ENCODE measurements at regions not wholly inside any gene's neighbourhood (a gene's known extent, or its start where the extent isn't known, plus 50 kb on each side); places are given as distances from the start of the nearest gene placed in this dataset.
"Not testable (repeated sequence)": the region's sequence is repeated elsewhere in the genome, so short reads cannot be mapped to it uniquely, and the experiment has no call there.

- no peak for DNase-seq (ENCODE audit: low spot score)
Observed at GRCh38 chr16:9014389-9014788, 50.7 kb upstream of the USP7 start.

- no peak for DNase-seq (ENCODE audit: low spot score)
Observed at GRCh38 chr16:9015489-9015888, 51.8 kb upstream of the USP7 start.

DNA sequence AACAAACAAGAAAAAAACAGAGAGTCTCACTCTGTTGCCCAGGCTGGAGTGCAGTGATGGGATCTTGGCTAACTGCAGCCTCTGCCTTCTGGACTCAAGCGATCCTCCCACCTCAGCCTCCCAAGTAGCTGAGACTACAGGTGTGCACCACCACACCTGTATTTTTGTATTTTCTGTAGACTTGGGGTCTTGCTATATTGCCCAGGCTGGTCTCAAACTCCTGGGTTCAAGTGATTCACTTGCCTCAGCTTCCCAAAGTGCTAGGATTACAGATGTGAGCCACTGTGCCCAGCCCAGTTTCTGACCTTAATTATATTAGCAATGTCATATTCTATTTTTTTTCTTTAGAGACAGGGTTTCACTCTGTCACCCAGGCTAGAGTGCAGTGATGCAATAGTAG, 52.3 kb upstream of the USP7 start:
- DNase-seq (ENCODE audit: low spot score), result not testable (repeated sequence)

DNA sequence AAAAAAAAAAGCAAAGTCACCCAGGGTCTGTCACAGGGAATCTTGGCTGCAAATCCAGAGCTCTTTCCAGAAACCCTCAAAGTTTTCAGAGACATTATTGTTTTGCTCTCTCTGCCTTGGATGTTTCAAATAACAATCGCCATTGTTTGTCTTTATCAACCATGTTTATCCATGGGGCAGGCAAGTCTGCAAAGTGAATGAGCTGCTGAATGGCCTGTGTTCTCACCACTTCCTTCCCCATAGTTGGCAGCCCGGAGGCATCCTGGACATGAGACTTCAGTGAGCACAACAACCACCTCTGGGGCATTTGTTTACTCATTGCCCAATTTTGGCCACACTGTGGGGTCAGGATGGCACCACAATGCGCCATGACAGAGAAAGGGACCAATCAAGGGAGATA, 53.1 kb upstream of the USP7 start:
- DNase-seq (ENCODE audit: low spot score), result no peak

DNA sequence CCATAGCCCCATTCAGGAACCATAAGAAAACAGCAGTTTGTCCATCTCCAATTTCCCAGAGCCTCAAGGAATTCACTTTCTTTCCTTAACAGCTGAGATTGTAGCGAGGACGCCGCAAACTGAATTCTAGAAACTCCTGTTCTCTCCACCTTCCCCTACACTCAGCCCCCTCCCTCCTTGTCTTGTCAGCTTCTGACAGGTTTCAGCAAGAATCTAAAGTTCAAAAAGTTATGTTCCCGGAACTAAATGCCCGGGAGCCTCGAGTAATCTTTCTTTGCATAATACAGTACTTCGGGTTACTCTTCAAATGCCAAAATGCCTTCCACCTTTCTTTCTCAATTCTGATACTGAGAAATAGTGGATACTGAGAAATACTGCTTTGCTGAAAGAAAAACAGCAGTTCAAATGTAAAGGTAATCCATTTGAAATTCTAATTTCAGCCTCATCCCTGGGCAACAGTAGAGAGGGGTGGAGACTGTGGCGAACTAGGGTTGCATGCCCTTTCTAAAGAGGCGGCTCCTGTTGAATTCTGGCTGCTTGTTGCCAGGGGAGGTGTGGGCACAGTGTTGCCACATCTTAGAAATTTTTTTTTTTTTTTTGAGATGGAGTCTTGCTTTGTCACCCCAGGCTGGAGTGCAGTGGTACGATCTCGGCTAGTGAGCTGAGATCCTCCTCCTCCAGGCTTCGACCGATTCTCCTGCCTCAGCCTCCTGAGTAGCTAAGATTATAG, 63.5 kb upstream of the USP7 start:
- no peak for DNase-seq (ENCODE audit: low spot score)

DNA sequence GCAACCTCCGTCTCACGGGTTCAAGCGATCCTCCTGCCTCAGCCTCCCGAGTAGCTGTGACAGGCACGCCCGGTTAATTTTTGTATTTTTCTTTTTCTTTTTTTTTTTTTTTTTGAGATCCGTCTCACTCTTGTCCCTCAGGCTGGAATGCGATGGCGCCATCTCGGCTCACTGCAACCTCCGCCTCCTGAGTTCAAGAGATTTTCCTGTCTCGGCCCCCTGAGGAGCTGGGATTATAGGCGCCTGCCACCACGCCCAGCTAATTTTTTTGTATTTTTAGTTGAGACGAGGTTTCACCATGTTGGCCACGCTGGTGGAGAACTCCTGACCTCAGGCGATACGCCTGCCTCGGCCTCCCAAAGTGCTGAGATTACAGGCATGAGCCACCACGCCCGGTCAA, 63.0 kb upstream of the HAPSTR1 start:
- DNase-seq (ENCODE audit: low spot score), result not testable (repeated sequence)

GRCh38 chr16:9031107-9031506, 60.3 kb upstream of the HAPSTR1 start:
- DNase-seq (ENCODE audit: low spot score), result no peak

DNA sequence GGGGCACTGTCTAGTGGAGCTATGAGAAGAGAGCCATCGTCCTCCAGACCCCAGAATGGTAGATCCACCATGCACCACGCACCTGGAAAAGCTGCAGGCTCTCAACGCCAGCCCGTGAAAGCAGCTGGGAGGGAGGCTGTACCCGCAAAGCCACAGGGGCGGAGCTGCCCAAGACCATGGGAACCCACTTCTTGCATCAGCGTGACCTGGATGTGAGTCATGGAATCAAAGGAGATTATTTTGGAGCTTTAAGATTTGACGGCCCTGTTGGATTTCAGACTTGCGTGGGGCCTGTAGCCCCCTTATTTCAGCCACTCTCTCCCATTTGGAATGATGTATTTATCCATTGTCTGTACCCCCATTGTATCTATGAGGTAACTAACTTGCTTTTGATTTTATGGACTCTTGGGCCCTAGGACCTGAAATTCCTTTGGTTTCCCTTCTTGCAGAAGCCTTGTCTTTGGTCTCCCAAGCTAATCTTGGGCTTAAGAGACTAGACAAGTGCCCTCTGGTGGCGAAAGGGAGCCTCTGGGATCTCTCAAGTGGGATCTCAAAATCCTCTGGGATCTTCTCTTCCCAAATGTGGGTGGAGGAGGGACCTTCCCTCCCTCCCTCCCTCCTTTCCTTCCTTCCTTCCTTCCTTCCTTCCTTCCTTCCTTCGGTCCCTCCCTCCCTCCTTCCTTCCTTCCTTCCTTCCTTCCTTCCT, 58.2 kb upstream of the HAPSTR1 start:
- peak; percentile 69 for DNase-seq (ENCODE audit: low spot score)

DNA sequence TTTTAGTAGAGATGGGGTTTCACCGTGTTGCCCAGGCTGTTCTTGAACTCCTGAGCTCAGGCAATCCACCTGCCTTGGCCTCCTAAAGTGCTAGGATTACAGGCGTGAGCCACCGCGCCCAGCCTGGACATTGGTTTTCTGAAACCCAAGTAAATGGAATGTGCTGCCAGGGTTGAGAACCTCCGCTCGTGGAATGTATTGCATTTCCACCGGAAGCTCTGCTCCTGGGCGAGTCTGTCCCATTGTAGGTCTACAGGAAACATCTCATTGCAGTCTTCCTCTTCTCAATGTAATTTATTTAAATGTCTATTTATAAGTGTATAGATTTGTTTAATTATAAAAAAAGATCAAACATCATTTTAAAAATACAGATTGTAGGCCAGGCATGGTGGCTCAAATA, 57.4 kb upstream of the HAPSTR1 start:
- DNase-seq (ENCODE audit: low spot score), result no peak

DNA sequence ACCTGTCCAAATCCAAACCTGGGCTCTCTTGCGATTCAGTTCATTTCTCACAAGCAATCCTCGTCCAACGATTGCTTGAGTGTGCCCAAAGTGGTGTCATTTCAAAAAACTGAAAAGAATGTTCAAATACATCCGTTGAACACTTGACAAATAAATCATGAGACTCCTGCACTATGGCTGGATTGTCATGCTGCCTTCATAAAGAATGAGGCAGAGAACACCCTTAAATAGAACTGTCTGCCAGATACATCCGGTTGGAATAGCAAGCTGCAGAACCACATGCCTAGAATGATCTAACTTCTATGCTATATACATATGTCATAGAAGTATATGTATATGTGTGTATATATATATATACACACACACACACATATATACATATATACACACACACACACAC, 55.4 kb upstream of the HAPSTR1 start:
- DNase-seq (ENCODE audit: low spot score), result no peak

- DNase-seq (ENCODE audit: low spot score), result no peak
Observed at GRCh38 chr16:9039210-9039609, 52.2 kb upstream of the HAPSTR1 start.

DNA sequence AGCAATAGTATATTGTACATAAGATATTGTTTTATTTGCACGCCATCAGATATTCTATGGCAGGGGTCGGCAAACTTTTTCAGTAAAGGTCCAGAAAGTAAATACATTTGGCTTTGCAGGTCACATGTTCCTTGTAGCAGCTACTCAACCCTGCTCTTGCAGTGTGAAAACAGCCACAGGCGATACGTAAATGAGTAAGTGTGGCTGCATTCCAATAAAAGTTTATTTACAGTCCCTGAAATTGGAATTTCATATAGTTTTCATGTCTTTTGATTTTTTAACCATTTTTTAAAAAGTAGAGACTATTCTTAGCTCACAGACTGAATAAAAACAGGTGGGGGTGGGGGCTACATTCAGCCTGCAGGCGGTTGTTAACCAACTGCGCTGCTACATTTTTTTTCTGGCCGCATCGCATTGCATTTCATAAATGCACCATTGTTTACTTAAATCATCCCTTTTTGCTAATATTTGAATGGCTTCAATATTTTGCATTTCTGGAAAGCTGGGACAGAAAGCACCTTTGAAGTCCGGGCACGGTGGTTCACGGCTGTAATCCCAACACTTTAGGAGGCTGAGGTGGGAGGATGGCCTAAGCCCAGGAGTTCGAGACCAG, 50.5 kb upstream of the HAPSTR1 start:
- no peak for DNase-seq (ENCODE audit: low spot score)

Measured in hepatic stellate cell (primary cell).